Endodermal cell (in vitro differentiated cells): ENCODE measurements at regions not wholly inside any gene's neighbourhood (a gene's known extent, or its start where the extent isn't known, plus 50 kb on each side); places are given as distances from the start of the nearest gene placed in this dataset.
"Not testable (repeated sequence)": the region's sequence is repeated elsewhere in the genome, so short reads cannot be mapped to it uniquely, and the experiment has no call there.

Experiments
- DNase-seq: peaks from one replicate; pipeline ENCODE4 v3.0.0-alpha.2; 2017
- H3K27ac ChIP-seq: 2 replicates; pipeline ENCODE4 v1.5.1; 2013; ENCODE audit warnings: mild to moderate bottlenecking, low read depth, low read length, moderate library complexity
- H3K27me3 ChIP-seq: 2 replicates; pipeline ENCODE4 v1.6.1; 2013; ENCODE audit warnings: mild to moderate bottlenecking, low read length, moderate library complexity; ENCODE audit not compliant: insufficient read depth, control insufficient read depth, poor library complexity, severe bottlenecking
- H3K36me3 ChIP-seq: 2 replicates; pipeline ENCODE4 v1.7.0; 2013; ENCODE audit warnings: mild to moderate bottlenecking, low read length, moderate library complexity; ENCODE audit not compliant: control insufficient read depth, insufficient read depth
- H3K4me1 ChIP-seq: one replicate; pipeline ENCODE4 v1.7.0; 2013; ENCODE audit warnings: low read length; ENCODE audit not compliant: control insufficient read depth, insufficient read depth
- H3K4me3 ChIP-seq: 2 replicates; pipeline ENCODE4 v1.5.1; 2013; ENCODE audit warnings: mild to moderate bottlenecking, low read length, moderate library complexity
- H3K9ac ChIP-seq: 2 replicates; pipeline ENCODE4 v1.6.1; 2013; ENCODE audit warnings: mild to moderate bottlenecking, low read length, moderate library complexity; ENCODE audit not compliant: poor library complexity, severe bottlenecking; ENCODE audit errors: extremely low read depth
- H3K9me3 ChIP-seq: 2 replicates; pipeline ENCODE4 v1.6.1; 2013; ENCODE audit warnings: mild to moderate bottlenecking, low read length, moderate library complexity; ENCODE audit not compliant: control insufficient read depth
- H3K27ac Mint-ChIP-seq: 2 replicates; pipeline ENCODE4 v1.8.0; 2020; ENCODE audit warnings: mixed read lengths
- H3K27me3 Mint-ChIP-seq: 2 replicates; pipeline ENCODE4 v1.8.0; 2021; ENCODE audit warnings: mild to moderate bottlenecking, mixed read lengths; ENCODE audit not compliant: insufficient read depth
- H3K36me3 Mint-ChIP-seq: 2 replicates; pipeline ENCODE4 v1.8.0; 2020; ENCODE audit warnings: low read depth, mixed read lengths
- H3K4me1 Mint-ChIP-seq: 2 replicates; pipeline ENCODE4 v1.8.0; 2020; ENCODE audit warnings: mixed read lengths
- H3K4me3 Mint-ChIP-seq: 2 replicates; pipeline ENCODE4 v1.8.0; 2020; ENCODE audit warnings: mild to moderate bottlenecking, moderate library complexity, mixed read lengths
- H3K9me3 Mint-ChIP-seq: 2 replicates; pipeline ENCODE4 v1.8.0; 2020; ENCODE audit warnings: mild to moderate bottlenecking, mixed read lengths
- WGBS, 2 experiments: methylation state at CpG; one replicate each; pipeline versions ENCODE4 v1.1.5 to v1.1.7; 2013; ENCODE audit warnings: missing lambda C conversion rate in 2 of 2, mixed read lengths in 1 of 2; ENCODE audit not compliant: insufficient coverage in 1 of 2, insufficient read length in 1 of 2; 5-methylcytosine and 5-hydroxymethylcytosine counted together
- TF ChIP-seq, protein P1 (sequence below): fragments of 200-600 bp; sonication (generic); conservative IDR thresholded peaks from 2 replicates; pipeline ENCODE4 v1.5.0; 2021; ENCODE audit warnings: antibody characterized with exemption, mild to moderate bottlenecking

DNA sequence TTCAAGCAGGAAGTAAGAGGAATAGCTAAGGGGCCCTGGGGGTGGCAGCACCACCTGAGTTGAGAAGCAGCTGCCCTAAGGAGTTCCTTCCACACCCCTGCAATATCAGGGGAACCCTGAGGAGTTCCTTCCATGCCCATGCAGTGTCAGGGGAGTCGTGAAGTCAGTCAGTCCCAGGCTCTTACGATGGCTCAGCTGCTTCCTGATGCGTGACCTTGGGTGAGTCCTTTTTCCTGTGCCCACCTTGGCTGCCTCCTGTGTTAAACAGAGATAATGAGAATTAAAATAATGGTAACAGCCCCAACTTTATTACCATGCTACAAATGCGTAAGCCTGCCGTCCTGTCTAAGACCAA, 181.1 kb downstream of the MIAT start:
- Histone ChIP-seq H3K36me3 (no peaks in the 10 kb centered on the region), H3K27me3 (no peaks in the 10 kb centered on the region), H3K9ac (no peak overlapping the region), H3K4me1 (no peaks in the 10 kb centered on the region), H3K27ac (no peak overlapping the region), H3K9me3 (no peaks in the 10 kb centered on the region), H3K4me3 (no peak overlapping the region)
- 79 to 90% methylated on average over 2 to 5 of the region's 5 CpGs for WGBS, 2 experiments
- TF ChIP-seq, protein P1, sequence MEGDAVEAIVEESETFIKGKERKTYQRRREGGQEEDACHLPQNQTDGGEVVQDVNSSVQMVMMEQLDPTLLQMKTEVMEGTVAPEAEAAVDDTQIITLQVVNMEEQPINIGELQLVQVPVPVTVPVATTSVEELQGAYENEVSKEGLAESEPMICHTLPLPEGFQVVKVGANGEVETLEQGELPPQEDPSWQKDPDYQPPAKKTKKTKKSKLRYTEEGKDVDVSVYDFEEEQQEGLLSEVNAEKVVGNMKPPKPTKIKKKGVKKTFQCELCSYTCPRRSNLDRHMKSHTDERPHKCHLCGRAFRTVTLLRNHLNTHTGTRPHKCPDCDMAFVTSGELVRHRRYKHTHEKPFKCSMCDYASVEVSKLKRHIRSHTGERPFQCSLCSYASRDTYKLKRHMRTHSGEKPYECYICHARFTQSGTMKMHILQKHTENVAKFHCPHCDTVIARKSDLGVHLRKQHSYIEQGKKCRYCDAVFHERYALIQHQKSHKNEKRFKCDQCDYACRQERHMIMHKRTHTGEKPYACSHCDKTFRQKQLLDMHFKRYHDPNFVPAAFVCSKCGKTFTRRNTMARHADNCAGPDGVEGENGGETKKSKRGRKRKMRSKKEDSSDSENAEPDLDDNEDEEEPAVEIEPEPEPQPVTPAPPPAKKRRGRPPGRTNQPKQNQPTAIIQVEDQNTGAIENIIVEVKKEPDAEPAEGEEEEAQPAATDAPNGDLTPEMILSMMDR: peak; percentile 32
- no peaks in the 10 kb centered on the region for H3K9me3 Mint-ChIP-seq
- H3K27me3 Mint-ChIP-seq: peaks cover 8% of the 10 kb centered on the region
- no peaks in the 10 kb centered on the region for H3K36me3 Mint-ChIP-seq
- peak overlapping the region; percentile 42 for H3K27ac Mint-ChIP-seq
- peaks cover 17% of the 10 kb centered on the region for H3K4me1 Mint-ChIP-seq
- no peak overlapping the region for H3K4me3 Mint-ChIP-seq
- no peak for DNase-seq

DNA sequence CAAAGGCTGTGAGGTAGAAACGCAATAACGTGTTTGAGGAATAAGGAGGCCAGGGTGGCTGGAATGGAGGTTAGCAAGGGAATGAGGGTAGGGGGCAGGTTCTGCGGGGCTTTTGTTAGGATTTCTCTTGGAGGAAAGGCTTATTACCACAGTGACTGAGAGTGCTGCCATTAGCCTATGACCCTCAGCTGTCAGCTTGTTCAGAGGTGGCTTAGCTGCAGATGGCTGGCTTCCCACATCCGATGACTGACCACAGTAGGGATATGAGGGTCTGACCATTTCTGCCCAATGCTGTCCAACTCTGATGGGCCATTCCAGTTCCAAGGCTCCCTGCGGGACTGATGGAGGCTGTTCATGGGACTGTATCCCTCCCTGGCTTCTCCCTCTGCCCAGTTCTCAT, 181.8 kb downstream of the MIAT start:
- no peak overlapping the region for H3K9ac ChIP-seq
- DNase-seq: no peak
- Mint-ChIP-seq H3K4me3 (no peak overlapping the region), H3K36me3 (no peaks in the 10 kb centered on the region), H3K27me3 (peaks cover 4% of the 10 kb centered on the region), H3K27ac (no peak overlapping the region), H3K4me1 (peaks cover 17% of the 10 kb centered on the region), H3K9me3 (no peaks in the 10 kb centered on the region)
- 91 to 96% methylated on average over 5 of the region's 5 CpGs for WGBS, 2 experiments
- no peak overlapping the region for H3K27ac ChIP-seq
- H3K36me3 ChIP-seq: no peaks in the 10 kb centered on the region
- no peaks in the 10 kb centered on the region for H3K4me1 ChIP-seq
- H3K9me3 ChIP-seq: no peaks in the 10 kb centered on the region
- TF ChIP-seq, protein P1: no peak
- H3K4me3 ChIP-seq: no peak overlapping the region
- H3K27me3 ChIP-seq: no peaks in the 10 kb centered on the region

- H3K4me3 Mint-ChIP-seq, H3K4me3 ChIP-seq, H3K9me3 Mint-ChIP-seq, H3K27me3 ChIP-seq, H3K36me3 Mint-ChIP-seq, DNase-seq, H3K9ac ChIP-seq, H3K27ac Mint-ChIP-seq, H3K9me3 ChIP-seq, H3K36me3 ChIP-seq, H3K4me1 ChIP-seq, H3K27me3 Mint-ChIP-seq, H3K27ac ChIP-seq: not testable (repeated sequence)
- 90 to 95% methylated on average over 3 of the region's 3 CpGs for WGBS, 2 experiments
- peaks cover 17% of the 10 kb centered on the region for H3K4me1 Mint-ChIP-seq
Measured at GRCh38 chr22:26840770-26841169, 183.4 kb downstream of the MIAT start.

- 43 to 51% methylated on average over 5 of the region's 5 CpGs for WGBS, 2 experiments
Measured at GRCh38 chr22:26842103-26842502, 184.7 kb downstream of the MIAT start.

More at GRCh38 chr22:26842103-26842502, 184.7 kb downstream of the MIAT start:
- Histone ChIP-seq H3K9ac (no peak overlapping the region), H3K4me1 (no peaks in the 10 kb centered on the region), H3K36me3 (no peaks in the 10 kb centered on the region), H3K9me3 (no peaks in the 10 kb centered on the region), H3K27ac (no peak overlapping the region), H3K27me3 (no peaks in the 10 kb centered on the region), H3K4me3 (no peak overlapping the region)
- DNase-seq: peak; percentile 43
- peaks cover 6% of the 10 kb centered on the region for H3K27me3 Mint-ChIP-seq
- peaks cover 13% of the 10 kb centered on the region for H3K4me1 Mint-ChIP-seq
- TF ChIP-seq, protein P1: no peak
- no peaks in the 10 kb centered on the region for H3K36me3 Mint-ChIP-seq
- H3K9me3 Mint-ChIP-seq: no peaks in the 10 kb centered on the region
- H3K4me3 Mint-ChIP-seq: no peak overlapping the region
- H3K27ac Mint-ChIP-seq: no peak overlapping the region
